SK-N-SH (cell line): ENCODE measurements at regions not wholly inside any gene's neighbourhood (a gene's known extent, or its start where the extent isn't known, plus 50 kb on each side); places are given as distances from the start of the nearest gene placed in this dataset.

Experiments
- CTCF ChIA-PET: fragments of 300-600, 350-600 bp; formaldehyde crosslinking; extraction: SDS; loops from one replicate; lab custom pipeline; 2021; lab: Yijun Ruan, JAX
- POLR2A ChIA-PET: fragments of 350-600 bp; sonication (Branson Sonifier 250); formaldehyde crosslinking; extraction: SDS; loops from one replicate; lab custom pipeline; 2020; ENCODE audit warnings: antibody characterized with exemption, inconsistent platforms; lab: Yijun Ruan, JAX
- DNase-seq: peaks from one replicate; pipeline ENCODE4 v3.0.0; 2012
- H2AFZ ChIP-seq: fragments of 200-600 bp; sonication (generic); 2 replicates; pipeline ENCODE4 v1.8.1; 2016; ENCODE audit warnings: antibody characterized with exemption, mild to moderate bottlenecking, low read depth
- H3F3A ChIP-seq: fragments of 200-600 bp; sonication (generic); replicated peaks from 2 replicates; pipeline ENCODE3; 2016; ENCODE audit warnings: antibody characterized with exemption, mild to moderate bottlenecking; ENCODE audit not compliant: insufficient read depth
- H3K27ac ChIP-seq, 2 experiments: fragments of 200-500 bp in 1 of 2; fragments of 200-600 bp in 1 of 2; sonication (Bioruptor generic) in 1 of 2; sonication (generic), shearing (Covaris generic) in 1 of 2; 2 replicates each; pipeline versions ENCODE4 v1.5.1 to v1.6.1; 2014 to 2016; ENCODE audit warnings: low read depth in 2 of 2, inconsistent platforms in 1 of 2, low read length in 1 of 2, mild to moderate bottlenecking in 1 of 2, mixed read lengths in 1 of 2
- H3K27me3 ChIP-seq: fragments of 200-600 bp; sonication (generic), shearing (Covaris generic); 2 replicates; pipeline ENCODE4 v1.6.1; 2016; ENCODE audit warnings: mixed run types; ENCODE audit not compliant: insufficient read depth
- H3K36me3 ChIP-seq, 2 experiments: fragments of 200-500 bp in 1 of 2; fragments of 200-600 bp in 1 of 2; sonication (Bioruptor generic) in 1 of 2; sonication (generic) in 1 of 2; replicated peaks in 1 of 2; 2 replicates each; pipeline versions ENCODE3 to v1.5.1; 2014 to 2016; ENCODE audit warnings: low read length in 1 of 2, mild to moderate bottlenecking in 1 of 2; ENCODE audit not compliant: insufficient read depth in 2 of 2, control insufficient read depth in 1 of 2
- H3K4me1 ChIP-seq, 2 experiments: fragments of 200-500 bp in 1 of 2; fragments of 200-600 bp in 1 of 2; sonication (Bioruptor generic) in 1 of 2; sonication (generic), shearing (Covaris generic) in 1 of 2; 2 replicates each; pipeline versions ENCODE4 v1.5.1 to v1.6.1; 2014 to 2016; ENCODE audit warnings: low read depth in 1 of 2, low read length in 1 of 2, mixed run types in 1 of 2; ENCODE audit not compliant: insufficient read depth in 2 of 2, control insufficient read depth in 1 of 2
- H3K4me2 ChIP-seq: fragments of 200-600 bp; sonication (generic), shearing (Covaris generic); 2 replicates; pipeline ENCODE4 v1.6.1; 2017; ENCODE audit warnings: mixed run types
- H3K4me3 ChIP-seq, 2 experiments: fragments of 200-500 bp in 1 of 2; fragments of 200-600 bp in 1 of 2; sonication (Bioruptor generic) in 1 of 2; sonication (generic), shearing (Covaris generic) in 1 of 2; 2 replicates each; pipeline versions ENCODE4 v1.5.1 to v1.8.1; 2014 to 2016; ENCODE audit warnings: low read depth in 2 of 2, inconsistent platforms in 1 of 2, low read length in 1 of 2, mild to moderate bottlenecking in 1 of 2, mixed read lengths in 1 of 2, moderate library complexity in 1 of 2
- H3K79me2 ChIP-seq: fragments of 200-600 bp; sonication (generic); 2 replicates; pipeline ENCODE4 v1.8.1; 2017; ENCODE audit warnings: mild to moderate bottlenecking; ENCODE audit not compliant: insufficient read depth
- H3K9ac ChIP-seq: fragments of 200-600 bp; sonication (generic); 2 replicates; pipeline ENCODE4 v1.6.1; 2017; ENCODE audit warnings: mixed run types
- H3K9me2 ChIP-seq: fragments of 200-600 bp; sonication (generic); 2 replicates; pipeline ENCODE4 v1.6.1; 2017; ENCODE audit warnings: mixed run types
- H3K9me3 ChIP-seq: fragments of 200-600 bp; sonication (generic); 2 replicates; pipeline ENCODE4 v1.6.1; 2017; ENCODE audit warnings: mixed run types, mild to moderate bottlenecking, moderate library complexity
- H4K20me1 ChIP-seq: fragments of 200-600 bp; sonication (generic); 2 replicates; pipeline ENCODE4 v1.6.1; 2017; ENCODE audit warnings: mild to moderate bottlenecking, mixed run types; ENCODE audit not compliant: insufficient read depth
- EP300 ChIP-seq, 2 experiments: IDR thresholded peaks; 2 replicates each; pipeline versions ENCODE4 v1.4.0 to v1.6.1; 2012; ENCODE audit warnings: borderline replicate concordance in 1 of 2, low read depth in 1 of 2, low read length in 1 of 2
- EZH2phosphoT487 ChIP-seq: fragments of 200-600 bp; sonication (generic); IDR thresholded peaks from 2 replicates; pipeline ENCODE4 v1.6.1; 2017; ENCODE audit warnings: low read depth, mixed run types, mild to moderate bottlenecking, antibody characterized with exemption, moderate library complexity, borderline replicate concordance
- FOXJ3 ChIP-seq: sonication (generic); formaldehyde crosslinking; IDR thresholded peaks from 2 replicates; pipeline ENCODE4 v1.5.1; 2020; ENCODE audit warnings: mild to moderate bottlenecking, missing genetic modification reagents
- GABPA ChIP-seq: IDR thresholded peaks from 2 replicates; pipeline ENCODE4 v1.4.0; 2012; ENCODE audit warnings: low read depth, mild to moderate bottlenecking
- IRF3 ChIP-seq: fragments of 150-350 bp; IDR thresholded peaks from 2 replicates; pipeline ENCODE4 v1.6.1; 2016; ENCODE audit warnings: mild to moderate bottlenecking, low read depth, low read length
- MXI1 ChIP-seq: IDR thresholded peaks from 2 replicates; pipeline ENCODE4 v1.6.1; 2012; ENCODE audit warnings: mild to moderate bottlenecking, low read depth, low read length, improper control_type of control experiment
- RAD21 ChIP-seq: IDR thresholded peaks from 2 replicates; pipeline ENCODE4 v1.6.1; 2012; ENCODE audit warnings: mild to moderate bottlenecking, low read length
- RCOR1 ChIP-seq: fragments of 150-350 bp; IDR thresholded peaks from 2 replicates; pipeline ENCODE4 v1.6.1; 2017; ENCODE audit warnings: antibody characterized with exemption, low read length
- SIN3A ChIP-seq: IDR thresholded peaks from 2 replicates; pipeline ENCODE4 v1.6.1; 2012; ENCODE audit warnings: low read depth, mild to moderate bottlenecking, low read length, moderate library complexity, borderline replicate concordance
- TAF1 ChIP-seq: IDR thresholded peaks from 2 replicates; pipeline ENCODE4 v1.6.1; 2012; ENCODE audit warnings: low read depth, mild to moderate bottlenecking, low read length, moderate library complexity, borderline replicate concordance
- TCF12 ChIP-seq: IDR thresholded peaks from 2 replicates; pipeline ENCODE4 v1.4.0; 2012
- YY1 ChIP-seq: IDR thresholded peaks from 2 replicates; pipeline ENCODE4 v1.4.0; 2012; ENCODE audit warnings: low read depth, mild to moderate bottlenecking
- WGBS: methylation state at CpG from one replicate; pipeline ENCODE4 v1.1.6; 2017; ENCODE audit warnings: low lambda C conversion rate; 5-methylcytosine and 5-hydroxymethylcytosine counted together
- TF ChIP-seq, protein P1 (sequence below): IDR thresholded peaks from 2 replicates; pipeline ENCODE4 v1.4.0; 2012; ENCODE audit warnings: low read depth, borderline replicate concordance
- TF ChIP-seq, protein P2 (sequence below): IDR thresholded peaks from 2 replicates; pipeline ENCODE4 v1.4.0; 2012; ENCODE audit warnings: low read depth, borderline replicate concordance

DNA sequence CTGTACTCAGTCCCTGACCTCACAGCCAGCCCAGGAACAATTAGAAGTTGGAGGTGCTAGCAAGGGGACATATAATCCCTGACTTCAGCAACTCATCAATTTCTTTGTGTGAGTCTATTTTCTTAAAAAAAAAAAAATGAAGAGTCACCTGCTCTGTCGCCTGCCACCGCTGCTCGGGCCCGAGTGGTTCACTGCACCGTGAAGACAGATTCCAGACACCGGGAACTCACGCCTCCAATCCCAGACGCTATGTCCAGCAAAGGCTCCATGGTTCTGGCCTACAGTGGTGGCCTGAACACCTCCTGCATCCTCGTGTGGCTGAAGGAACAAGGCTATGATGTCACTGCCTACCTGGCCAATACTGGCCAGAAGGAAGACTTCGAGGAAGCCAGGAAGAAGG, 606.6 kb downstream of the PRELID2 start:
- no peaks in the 10 kb centered on the region for H3K9me2 ChIP-seq
- CTCF ChIA-PET: interaction anchor here (2.2 kb wide), 1 partner anchor 9 kb away, joined by 11 read pairs; no protein-coding TSS in a partner anchor
- H3K9me3 ChIP-seq: no peaks in the 10 kb centered on the region
- H3K9ac ChIP-seq: no peak overlapping the region
- no peak overlapping the region for H3K4me3 ChIP-seq
- no peaks in the 10 kb centered on the region for H3K79me2 ChIP-seq
- WGBS: 75% methylated on average over 6 of the region's 10 CpGs
- no peaks in the 10 kb centered on the region; a peak in 1 of 4 replicates for H3K4me1 ChIP-seq
- no peak overlapping the region for H3K4me2 ChIP-seq
- H4K20me1 ChIP-seq: no peaks in the 10 kb centered on the region
- no peak for TF ChIP-seq EP300 (IDR thresholded peaks at IDR 0.05; ENCODE audit: borderline replicate concordance in 1 of 2, low read depth in 1 of 2, low read length in 1 of 2)
- no peak for TF ChIP-seq MXI1
- TF ChIP-seq RCOR1: no peak
- TF ChIP-seq TCF12: no peak
- no peak for TF ChIP-seq IRF3
- TF ChIP-seq RAD21: no peak
- TF ChIP-seq SIN3A: no peak
- no peak for TF ChIP-seq YY1
- TF ChIP-seq, all 33 proteins: peak for 0
- Histone ChIP-seq H3K27me3 (no peaks in the 10 kb centered on the region), H3F3A (no peaks in the 10 kb centered on the region), H2AFZ (no peak overlapping the region), H3K36me3 (no peaks in the 10 kb centered on the region), H3K27ac (no peak overlapping the region)
- POLR2A ChIA-PET: no interaction called here
- no peak for DNase-seq

GRCh38 chr5:145227881-145228280, 607.3 kb downstream of the PRELID2 start:
- no peaks in the 10 kb centered on the region for H3K79me2 ChIP-seq
- H2AFZ ChIP-seq: no peak overlapping the region
- H3K4me3 ChIP-seq: no peak overlapping the region
- H3K9me2 ChIP-seq: no peaks in the 10 kb centered on the region
- no peak overlapping the region for H3K4me2 ChIP-seq
- H3K36me3 ChIP-seq: no peaks in the 10 kb centered on the region
- no peaks in the 10 kb centered on the region; a peak in 1 of 4 replicates for H3K4me1 ChIP-seq
- CTCF ChIA-PET: interaction anchor here (2.2 kb wide), 1 partner anchor 10 kb away, joined by 11 read pairs; no protein-coding TSS in a partner anchor
- H3F3A ChIP-seq: no peaks in the 10 kb centered on the region
- H3K9ac ChIP-seq: no peak overlapping the region
- H3K9me3 ChIP-seq: no peaks in the 10 kb centered on the region
- TF ChIP-seq, protein P1, sequence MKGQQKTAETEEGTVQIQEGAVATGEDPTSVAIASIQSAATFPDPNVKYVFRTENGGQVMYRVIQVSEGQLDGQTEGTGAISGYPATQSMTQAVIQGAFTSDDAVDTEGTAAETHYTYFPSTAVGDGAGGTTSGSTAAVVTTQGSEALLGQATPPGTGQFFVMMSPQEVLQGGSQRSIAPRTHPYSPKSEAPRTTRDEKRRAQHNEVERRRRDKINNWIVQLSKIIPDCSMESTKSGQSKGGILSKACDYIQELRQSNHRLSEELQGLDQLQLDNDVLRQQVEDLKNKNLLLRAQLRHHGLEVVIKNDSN: no peak
- no peak for TF ChIP-seq FOXJ3
- TF ChIP-seq, protein P2, sequence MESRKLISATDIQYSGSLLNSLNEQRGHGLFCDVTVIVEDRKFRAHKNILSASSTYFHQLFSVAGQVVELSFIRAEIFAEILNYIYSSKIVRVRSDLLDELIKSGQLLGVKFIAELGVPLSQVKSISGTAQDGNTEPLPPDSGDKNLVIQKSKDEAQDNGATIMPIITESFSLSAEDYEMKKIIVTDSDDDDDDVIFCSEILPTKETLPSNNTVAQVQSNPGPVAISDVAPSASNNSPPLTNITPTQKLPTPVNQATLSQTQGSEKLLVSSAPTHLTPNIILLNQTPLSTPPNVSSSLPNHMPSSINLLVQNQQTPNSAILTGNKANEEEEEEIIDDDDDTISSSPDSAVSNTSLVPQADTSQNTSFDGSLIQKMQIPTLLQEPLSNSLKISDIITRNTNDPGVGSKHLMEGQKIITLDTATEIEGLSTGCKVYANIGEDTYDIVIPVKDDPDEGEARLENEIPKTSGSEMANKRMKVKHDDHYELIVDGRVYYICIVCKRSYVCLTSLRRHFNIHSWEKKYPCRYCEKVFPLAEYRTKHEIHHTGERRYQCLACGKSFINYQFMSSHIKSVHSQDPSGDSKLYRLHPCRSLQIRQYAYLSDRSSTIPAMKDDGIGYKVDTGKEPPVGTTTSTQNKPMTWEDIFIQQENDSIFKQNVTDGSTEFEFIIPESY: no peak
- TF ChIP-seq GABPA: no peak
- TF ChIP-seq MXI1: no peak
- no peak for TF ChIP-seq TAF1
- no peak for TF ChIP-seq RAD21
- TF ChIP-seq EZH2phosphoT487: no peak
- no peak overlapping the region for H3K27ac ChIP-seq
- DNase-seq: no peak
- WGBS: 64% methylated on average over 2 of the region's 2 CpGs
- no peaks in the 10 kb centered on the region for H3K27me3 ChIP-seq
- POLR2A ChIA-PET: no interaction called here
- H4K20me1 ChIP-seq: no peaks in the 10 kb centered on the region
